OCI-M1 (cell line): ENCODE measurements at regions not wholly inside any gene's neighbourhood (a gene's known extent, or its start where the extent isn't known, plus 50 kb on each side); places are given as distances from the start of the nearest gene placed in this dataset.
A peak's percentile ranks its signal among the peaks of the same experiment; 100 is the strongest.

ENCODE experiments used
- DNase-seq: peaks from one replicate; lab custom pipeline; 2025; lab: John Stamatoyannopoulos, UW

DNA sequence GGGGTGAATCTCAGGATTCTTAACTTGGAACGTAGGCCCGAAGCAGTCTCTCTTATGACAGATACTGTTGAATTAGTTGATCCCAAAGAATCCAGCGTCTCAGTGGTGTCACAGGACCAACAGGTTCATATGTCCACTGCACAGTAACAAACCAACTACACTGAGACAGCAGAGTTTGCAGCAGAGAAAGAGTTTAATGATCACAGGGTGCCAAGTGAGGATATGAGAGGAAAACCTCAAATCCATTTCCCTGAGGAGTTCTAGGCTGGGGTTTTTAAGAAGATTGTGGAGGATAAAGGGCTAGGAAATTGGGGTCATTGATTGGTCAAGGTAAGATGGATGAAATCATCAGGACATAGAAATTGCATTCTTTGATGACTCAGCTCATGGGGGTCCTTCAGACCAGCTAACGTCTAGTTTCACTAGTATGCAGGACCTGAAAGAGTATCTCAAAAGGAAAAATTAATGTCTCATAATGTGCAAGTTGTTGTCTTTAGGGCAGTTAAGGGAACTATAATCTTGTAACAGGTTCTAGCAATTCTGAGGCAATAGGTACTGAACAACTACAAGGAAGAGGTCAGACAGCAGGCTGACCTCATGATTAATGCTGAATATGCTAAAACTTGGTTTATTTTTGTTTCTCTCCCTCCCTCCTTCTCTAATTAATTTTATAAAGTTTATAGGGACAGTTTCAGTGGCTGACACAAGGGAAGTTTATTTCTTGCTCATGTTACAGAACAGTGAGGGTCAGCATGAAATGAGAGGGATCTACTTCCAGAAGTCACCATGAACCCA is 310.9 kb upstream of the NEBL start:
- DNase-seq, result peak; percentile 21

DNA sequence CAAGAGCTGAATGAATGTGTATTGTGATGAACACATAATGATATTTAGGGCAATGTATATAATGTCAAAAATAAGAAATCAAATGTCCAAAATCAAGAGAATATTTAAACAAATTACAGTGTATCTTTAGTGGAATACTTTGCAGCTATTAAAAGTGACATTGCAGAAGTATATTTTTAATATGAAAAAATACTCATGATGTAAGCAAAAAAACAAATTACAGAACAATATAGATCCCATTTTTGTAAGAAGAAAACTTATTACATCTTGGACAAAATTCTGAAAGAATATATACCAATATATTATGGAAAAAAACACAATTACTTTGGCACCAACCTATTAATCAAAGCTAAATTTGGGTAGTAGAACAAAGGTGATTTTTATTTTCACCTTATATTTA is 308.2 kb upstream of the NEBL start:
- DNase-seq, result no peak

DNA sequence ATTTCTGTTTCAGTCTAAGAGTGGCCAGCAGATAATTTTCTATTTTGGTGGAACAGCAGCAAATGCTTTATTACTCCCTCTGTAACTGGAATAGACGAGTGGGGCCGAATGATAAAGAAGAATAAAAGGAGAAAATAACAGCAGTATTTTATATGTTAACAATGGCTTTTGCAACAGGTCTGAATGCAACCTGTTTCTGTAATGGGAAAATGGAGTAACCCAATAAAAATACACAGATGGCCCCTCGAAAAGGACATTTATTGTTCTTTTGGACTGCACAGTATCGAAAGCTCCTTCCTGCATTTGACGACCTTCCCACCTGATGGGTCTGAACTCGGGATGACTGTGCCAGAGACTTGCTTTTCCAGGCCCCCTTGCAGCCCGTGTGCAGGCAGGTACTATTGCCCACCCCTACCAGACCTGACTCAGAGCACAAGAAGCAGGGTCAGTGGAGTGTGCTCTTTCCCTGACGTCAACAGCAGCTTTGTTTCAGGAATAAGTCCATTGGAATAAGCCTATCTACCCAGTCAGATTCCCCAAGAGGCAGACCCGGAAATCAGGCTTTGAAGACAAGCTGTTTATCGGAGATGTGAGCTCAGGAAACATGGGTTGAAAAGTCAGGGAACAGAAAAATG is 306.5 kb upstream of the NEBL start:
- no peak for DNase-seq

DNA sequence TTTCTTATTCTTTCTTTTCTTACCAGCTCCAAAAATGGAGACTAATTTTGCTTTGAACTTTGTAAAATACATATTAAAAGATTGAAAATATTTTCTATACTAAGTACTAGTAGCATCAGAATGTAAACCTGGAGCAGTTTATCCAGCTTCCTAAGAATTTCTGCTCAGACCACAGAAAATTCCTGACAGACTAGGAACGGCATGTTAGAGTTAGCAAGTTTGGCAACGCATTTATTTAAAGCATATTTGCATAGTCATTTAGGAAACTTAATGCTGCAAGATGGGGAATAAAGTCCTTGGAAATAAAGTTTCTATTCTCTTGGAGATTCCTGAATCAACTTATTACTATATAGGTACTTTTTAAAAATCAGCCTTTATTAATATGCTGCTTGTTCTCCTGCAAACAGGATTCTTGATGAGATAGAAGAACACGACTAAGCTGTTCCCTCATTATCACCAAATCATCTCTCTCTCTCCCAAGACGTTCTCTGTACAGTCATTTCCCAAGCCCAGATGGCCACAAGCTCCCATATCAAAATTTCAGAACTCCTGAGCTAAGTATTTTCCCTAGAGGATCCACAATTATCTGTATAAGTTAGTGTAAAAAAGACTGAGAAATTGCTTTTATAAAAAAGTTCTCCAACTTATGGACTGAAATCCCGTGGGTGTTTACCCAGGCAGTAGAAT is 305.8 kb upstream of the NEBL start:
- DNase-seq, result peak; percentile 20

DNA sequence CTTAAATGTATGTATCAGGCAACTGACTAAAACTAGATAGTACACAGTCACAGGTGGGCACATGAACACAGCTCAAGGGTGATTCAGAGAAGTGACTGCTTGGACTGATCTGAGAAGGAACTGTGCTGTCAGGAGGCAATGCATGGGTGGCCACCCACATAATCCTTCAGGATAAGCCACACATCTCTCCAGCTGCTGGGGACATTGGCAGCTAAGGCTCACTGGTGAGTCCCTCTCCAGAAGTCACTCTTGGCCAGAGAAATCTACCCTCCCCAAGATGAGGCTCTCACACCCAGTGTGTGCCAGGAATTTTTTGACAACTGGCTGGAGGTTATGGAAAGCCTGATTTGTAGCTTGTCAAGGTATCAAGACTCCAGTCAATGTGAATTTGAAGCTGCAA is 302.4 kb upstream of the NEBL start:
- DNase-seq, result no peak

DNA sequence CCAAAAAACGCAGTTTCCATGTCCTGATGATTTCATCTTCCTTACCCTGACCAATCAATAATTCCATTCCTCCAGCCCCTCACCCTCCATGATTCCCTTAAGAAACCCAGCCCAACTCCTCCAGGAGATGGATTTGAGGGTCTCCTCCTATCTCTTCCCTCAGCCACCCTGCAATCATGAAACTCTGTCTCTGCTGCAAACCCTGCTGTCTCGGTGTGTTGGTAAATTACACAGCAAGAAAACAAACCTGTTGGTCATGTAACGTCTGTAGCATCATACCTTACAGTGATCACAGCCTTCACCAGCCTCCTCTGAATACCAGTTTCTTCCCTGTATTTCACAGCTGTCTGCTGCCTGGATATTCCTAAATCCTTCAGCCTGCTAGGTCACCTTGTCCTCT is 300.7 kb upstream of the NEBL start:
- DNase-seq, result no peak

DNA sequence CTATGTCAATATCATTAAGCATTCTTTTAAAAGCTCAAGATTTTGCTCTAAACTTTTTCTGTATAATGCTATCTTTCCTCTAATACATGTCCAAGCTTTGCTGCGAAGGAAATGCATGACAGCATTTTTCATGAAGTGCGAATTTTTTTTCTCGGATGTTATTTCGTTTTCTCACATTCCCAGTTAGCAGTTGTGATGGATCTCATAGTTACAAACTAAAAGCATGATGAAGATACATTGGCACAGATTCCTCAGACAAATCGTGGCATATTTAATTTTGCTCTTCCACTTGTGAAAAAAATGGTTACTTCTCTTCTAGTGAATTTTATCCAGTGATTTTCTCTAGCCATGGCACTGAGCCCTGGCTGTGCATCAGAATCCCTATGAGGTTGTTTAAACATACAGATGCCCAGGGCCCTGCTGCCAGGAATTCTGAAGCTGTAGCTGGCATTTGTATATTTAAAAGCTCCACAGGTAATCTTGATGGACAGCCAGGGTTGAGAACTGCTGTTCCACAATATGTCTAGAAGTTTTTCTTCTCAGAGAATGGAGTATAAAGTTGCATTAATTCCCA is 299.8 kb upstream of the NEBL start:
- DNase-seq, result no peak

DNA sequence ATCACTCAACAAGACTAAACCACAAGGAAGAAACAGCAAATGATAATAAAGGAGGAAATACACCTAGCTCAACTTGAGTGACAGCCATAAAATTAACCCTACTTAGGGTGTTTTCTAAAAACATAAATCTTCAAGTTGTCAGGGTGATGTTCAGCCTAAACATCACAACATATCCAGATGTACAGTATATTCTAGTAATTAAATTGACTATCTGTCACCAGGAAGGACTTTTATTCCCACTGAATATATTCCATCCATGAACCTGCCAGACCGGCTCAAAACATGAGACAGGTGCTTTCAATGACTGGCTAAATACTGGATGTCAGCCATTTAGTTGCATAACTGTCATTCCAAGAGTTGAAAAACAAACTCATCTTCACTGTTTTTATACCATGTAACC is 298.1 kb upstream of the NEBL start:
- DNase-seq, result peak; percentile 33

DNA sequence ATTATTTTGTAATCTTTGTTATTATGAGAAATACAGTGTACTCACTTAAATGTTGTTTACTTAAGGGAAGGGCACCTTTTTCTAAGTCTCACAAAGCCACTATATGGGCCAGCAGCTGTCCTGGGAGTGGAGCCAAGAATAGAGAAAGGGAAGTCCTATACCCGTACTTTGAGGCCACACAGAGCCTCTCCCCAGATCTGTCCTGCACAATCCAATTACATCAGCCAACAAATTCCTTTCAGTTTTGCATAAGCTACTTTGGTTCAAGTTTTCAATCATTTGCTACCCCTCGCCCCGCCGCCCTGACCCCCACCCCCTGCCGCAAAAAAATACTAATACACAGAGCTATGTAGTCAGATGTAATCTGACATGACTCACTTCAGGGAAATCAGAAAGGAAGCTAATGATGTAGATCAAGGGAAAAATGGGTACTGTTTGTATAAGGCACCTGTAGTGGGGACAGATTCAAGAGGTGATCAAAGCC is 297.4 kb upstream of the NEBL start:
- DNase-seq, result peak; percentile 93

DNA sequence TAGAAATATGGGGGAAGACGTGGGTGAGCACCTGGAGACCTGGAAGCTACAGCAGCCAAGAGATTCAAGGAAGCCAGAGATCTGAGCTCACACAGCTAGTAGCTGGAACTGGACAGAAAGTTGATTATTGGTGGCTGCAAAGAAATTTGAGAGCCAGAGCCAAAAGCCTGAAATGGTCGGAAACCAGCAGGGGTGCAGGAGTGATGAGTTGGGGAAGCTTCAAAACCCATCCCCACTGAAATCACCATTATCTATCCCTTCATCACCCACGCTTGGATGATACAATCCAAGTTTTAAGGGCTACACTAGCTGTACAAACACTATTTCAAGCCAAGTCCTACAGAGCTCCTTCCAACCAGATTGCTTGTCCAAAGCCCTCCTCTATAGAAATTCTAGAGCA is 296.1 kb upstream of the NEBL start:
- DNase-seq, result no peak

DNA sequence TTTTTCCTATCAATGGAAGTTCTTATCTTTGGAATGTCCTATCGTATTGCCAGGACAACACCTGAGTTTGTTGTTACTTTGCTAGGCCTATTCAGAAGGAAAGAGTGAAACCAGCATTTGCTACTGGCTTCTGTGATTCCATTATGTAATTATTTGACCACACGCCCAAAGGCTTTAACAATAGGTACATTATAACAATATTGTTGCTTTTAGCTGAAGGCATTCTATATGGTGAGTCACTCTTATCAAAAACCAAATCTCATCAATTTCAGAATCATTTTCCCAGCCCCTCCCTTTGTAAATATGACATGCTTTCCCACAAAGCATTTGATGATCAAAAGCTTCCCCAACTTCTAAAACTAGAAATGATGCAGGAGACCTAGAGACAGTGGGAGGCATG is 294.4 kb upstream of the NEBL start:
- DNase-seq, result no peak

DNA sequence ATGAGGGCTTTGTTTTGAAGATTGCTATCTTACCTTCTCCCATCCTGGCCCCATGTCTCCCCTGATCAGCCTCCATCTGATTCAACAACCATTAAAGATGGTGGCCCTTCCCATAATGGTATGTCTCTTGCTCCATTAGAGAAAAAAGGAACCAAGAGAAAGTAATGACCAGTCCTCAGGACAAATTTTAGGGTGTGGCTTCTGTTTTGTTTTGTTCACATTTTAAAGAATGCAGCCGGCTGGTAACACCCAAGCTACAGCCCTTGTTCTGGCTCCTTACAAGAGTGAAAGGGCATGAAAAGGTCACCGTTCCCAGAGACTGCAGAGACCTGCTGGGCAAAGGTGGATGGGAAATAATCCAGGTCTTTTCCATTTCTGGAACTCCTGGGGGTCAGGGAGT is 287.9 kb upstream of the NEBL start:
- DNase-seq, result no peak

DNA sequence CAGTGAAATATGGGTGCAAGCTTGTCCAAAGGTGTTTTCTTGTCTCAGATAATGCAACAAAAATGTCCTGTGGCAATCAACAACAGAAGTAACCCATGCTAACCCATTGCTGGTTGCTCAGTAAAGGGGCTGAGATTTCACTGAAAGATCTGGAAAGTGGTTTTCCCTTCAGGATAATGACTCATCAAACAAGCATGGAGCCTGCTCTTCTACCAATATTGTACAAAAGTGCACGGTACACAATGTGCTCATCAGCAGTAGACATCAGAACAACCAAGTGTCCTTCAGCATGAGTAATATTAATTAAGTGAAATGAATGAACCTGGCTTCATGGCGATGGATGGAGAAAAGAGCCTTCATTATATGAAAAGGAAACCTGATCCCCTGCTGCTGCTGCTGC is 287.1 kb upstream of the NEBL start:
- no peak for DNase-seq

DNA sequence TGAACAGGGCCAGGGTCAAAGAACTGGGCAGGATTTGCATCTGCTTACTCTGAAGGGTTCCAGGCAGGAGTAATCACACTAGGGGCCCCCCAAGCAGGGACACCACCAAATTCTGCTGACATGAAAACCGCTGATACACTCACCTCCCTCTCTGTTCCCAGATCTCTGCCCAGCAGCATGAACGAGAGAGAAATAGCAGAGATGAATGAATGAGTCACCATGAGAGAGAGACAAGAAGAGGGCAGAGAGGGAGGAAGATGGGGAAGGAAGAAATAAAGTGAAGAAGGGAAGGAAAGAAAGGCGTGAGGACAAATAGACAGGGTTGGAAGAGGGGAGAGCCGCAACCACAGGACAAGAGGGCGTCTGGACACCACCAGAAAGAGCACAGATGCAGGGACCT is 285.9 kb upstream of the NEBL start:
- no peak for DNase-seq

DNA sequence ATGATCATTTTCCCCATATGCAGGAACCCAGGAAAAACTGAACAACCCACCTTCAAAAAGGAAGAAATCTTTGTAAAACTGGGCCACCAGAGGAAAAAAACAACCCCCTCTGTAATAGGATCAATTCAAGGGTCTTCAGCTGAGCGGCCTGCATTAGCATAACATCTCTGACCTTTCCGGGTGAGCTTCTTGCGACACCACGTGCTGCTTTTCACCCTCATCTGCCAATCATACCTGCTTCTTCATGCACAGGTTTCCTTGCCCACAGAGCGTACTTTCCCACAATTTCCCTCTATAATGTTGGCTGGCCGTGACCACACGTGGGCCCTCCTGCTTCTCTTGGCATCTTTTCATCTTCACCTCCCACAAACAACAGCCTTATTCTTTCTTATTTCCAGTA is 284.3 kb upstream of the NEBL start:
- DNase-seq, result no peak

DNA sequence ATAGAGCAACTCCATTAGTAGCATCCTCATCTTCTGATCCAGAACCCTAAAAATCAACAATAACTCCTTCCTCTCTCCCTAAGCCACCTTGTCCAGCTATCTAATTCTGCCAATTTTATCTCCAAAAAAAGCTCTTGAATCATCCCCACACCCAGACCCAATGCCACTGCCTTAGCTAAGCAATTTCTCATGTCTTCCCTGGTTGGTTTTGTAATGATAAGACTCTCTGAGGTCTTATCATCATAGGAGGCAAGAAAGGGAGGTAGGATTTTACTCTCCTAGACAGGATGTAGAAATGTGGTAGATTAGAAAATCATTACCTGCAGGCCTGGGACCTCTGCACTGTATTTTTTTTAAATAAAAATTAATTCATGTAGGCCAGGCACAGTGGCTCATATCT is 283.5 kb upstream of the NEBL start:
- DNase-seq, result peak; percentile 33

DNA sequence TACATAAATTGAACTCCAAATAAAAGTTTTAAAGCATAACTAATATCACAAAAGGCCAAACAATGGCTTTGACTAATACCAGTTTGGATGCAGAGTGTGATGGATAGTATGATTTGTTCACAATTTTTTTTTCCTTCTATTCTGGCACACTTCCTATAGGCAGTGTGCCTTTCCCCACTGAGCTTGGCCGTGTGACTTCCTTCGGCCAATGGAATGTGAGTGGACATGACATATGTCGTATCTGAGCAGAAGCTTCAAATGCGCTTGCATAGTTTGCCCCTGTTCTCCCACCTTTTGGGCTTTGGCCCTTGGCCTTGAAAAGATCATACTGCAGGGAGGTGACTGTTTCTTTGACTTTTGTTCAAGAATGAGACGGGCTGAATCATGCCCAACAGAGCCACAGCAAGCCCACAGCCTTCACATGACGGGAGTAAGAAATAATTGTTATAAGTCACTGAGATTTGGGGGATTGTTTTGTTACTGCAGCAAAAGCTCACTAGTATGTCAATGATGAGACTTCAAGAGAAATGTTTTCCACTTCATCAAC is 279.9 kb upstream of the NEBL start:
- no peak for DNase-seq

DNA sequence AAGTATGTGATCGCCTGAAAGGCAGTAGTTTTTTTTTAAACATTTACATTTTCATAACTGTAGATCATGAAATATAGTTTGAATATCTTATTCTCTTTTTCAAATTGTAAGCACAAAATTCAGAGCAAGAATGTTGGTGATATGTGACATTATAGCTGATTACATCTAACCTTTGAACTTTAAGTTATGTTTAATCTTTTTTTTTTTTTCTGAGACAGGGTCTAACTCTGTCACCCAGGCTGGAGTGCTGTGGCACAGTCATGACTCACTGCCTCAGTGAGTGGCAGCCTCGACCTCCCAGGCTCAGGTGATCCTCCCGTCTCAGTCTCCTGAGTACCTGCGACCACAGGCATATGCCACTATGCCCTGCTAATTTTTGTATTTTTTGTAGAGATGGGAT is 278.7 kb upstream of the NEBL start:
- DNase-seq, result no peak

DNA sequence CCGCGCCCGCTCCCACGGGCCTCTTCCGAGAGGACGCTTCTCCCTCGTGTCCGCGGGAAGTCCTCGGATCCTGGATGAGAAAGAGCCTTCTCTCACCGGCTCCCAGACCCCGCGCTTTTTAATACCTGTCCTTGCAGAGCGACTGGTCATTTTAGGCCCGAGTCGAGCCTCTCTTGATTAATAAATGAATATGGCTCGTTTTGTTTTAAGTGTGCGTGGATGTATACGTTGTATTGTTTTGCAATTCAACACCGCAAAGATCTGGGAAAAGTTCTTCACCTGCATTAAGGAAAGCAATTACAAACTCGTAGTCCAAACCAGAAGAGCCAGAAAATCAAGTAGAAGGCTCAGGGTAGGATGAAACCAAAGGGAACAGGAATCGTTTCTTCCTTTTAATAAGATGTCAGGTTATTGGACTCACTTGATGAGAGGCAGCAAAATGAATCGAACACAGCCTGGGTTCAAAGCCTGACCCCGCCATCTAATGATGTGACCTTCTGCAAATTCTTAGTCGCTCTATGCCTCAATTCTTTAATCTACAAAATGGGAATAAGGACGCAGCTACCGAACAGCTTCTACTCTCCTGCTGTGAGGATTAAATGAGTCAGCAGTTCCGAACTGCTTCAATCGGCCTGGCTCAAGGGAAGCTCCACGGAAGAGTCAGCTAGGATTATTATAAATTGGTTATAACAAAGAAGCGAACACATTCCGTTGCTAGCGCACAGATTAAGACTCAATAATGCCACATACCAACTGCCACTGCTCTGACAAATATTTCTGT is 277.8 kb upstream of the NEBL start:
- no peak for DNase-seq

DNA sequence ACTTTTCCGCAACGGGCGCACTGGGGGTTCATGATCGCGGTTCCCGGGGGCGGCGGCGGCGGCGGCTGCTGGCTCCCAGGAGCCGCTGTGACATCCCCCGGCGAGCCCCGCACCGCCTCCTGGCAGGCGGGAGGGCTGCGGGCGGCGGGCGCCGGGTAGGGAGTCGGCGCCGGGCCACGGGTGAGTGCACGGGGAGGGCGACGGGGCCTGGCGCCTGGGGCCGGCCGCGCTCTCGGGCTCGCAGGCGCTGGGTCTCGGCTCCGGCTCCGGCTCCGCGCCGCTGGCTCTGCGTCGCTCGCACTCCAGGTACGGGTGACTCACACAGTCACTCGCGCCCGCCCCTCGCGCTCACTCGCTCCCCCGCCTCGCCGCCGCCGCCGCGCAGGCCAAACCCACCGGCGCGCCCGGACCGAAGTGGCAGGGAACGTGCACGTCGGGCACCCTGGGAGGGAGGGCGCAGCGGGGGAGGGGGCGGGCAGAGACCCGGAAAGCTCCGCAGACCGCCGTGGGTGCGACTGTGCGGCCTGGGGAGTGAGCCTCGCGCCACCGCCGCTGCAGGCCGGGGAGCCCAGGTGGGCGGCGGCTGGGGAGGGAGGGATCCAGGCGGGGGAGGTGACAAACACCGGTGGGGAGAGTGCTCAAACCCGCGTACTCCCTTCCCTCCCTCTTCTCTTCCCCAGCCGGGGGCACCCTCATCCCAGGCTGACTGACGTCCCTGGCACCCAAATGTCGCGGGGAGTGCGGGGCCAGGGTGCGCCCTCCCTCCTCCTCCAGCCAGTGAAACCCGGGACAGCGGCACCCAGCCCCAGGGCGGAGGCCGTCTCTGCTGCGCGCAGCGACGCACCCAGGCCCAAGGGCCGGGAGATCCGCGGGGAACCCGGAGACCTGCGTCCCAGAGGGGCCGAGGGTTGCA is 276.9 kb upstream of the NEBL start:
- no peak for DNase-seq
